Peyer's patch (tissue), 4 donors: ENCODE measurements at regions not wholly inside any gene's neighbourhood (a gene's known extent, or its start where the extent isn't known, plus 50 kb on each side); places are given as distances from the start of the nearest gene placed in this dataset.
A peak's percentile ranks its signal among the peaks of the same experiment; 100 is the strongest.

Experiments used
- DNase-seq, 3 donors: peaks; one replicate each; pipeline ENCODE4 v3.0.0-alpha.2; 2017 to 2019
- H3K27ac ChIP-seq, 4 donors: fragments of 200-600 bp; sonication (generic); one replicate each; pipeline ENCODE4 v1.5.1; 2016 to 2019
- H3K27me3 ChIP-seq, 2 donors: fragments of 200-600 bp; sonication (generic); one replicate each; pipeline ENCODE4 v1.5.1; 2019
- H3K36me3 ChIP-seq, 3 donors: fragments of 200-600 bp; sonication (generic); one replicate each; pipeline ENCODE4 v1.5.1; 2016 to 2019
- H3K4me1 ChIP-seq, 4 donors: fragments of 200-600 bp; sonication (generic); one replicate each; pipeline ENCODE4 v1.5.1; 2016 to 2019
- H3K4me3 ChIP-seq, 4 donors: fragments of 200-600 bp; sonication (generic); 1 replicate in 3 of 4; 2 replicates in 1 of 4; pipeline ENCODE4 v1.5.1; 2016 to 2019; ENCODE audit warnings: mild to moderate bottlenecking in 1 of 4
- H3K9me3 ChIP-seq, 4 donors: fragments of 200-600 bp; sonication (generic); one replicate each; pipeline ENCODE4 v1.5.1; 2016 to 2019; ENCODE audit warnings: mild to moderate bottlenecking in 1 of 4
- CTCF ChIP-seq, 6 experiments: fragments of 450-650 bp in 4 of 6; fragments of 200-600 bp in 2 of 6; sonication (generic) in 1 of 6; IDR thresholded peaks; one replicate each; pipeline ENCODE4 v1.5.1; 2017 to 2019; ENCODE audit warnings: antibody characterized with exemption in 6 of 6, mild to moderate bottlenecking in 3 of 6, moderate library complexity in 1 of 6
- POLR2A ChIP-seq, 2 donors: fragments of 450-650 bp; IDR thresholded peaks; one replicate each; pipeline ENCODE4 v1.5.1; 2017; ENCODE audit warnings: antibody characterized with exemption in 2 of 2, mild to moderate bottlenecking in 2 of 2, moderate library complexity in 2 of 2

- Histone ChIP-seq H3K36me3 (no peaks in the 10 kb centered on the region), H3K4me3 (no peak overlapping the region), H3K9me3 (no peaks in the 10 kb centered on the region), H3K4me1 (no peaks in the 10 kb centered on the region), H3K27ac (no peak overlapping the region), H3K27me3 (no peaks in the 10 kb centered on the region)
- TF ChIP-seq CTCF (IDR thresholded peaks at IDR 0.05), result no peak
- no peak for TF ChIP-seq POLR2A (IDR thresholded peaks at IDR 0.05)
- DNase-seq, result peak in 1 of 3 donors; percentile 18
Measured at GRCh38 chr1:29673669-29674626, 437.6 kb downstream of the PTPRU start.

GRCh38 chr1:29673228-29673500 lies 436.8 kb downstream of the PTPRU start:
- Histone ChIP-seq H3K27me3 (no peaks in the 10 kb centered on the region), H3K4me3 (no peak overlapping the region), H3K4me1 (no peaks in the 10 kb centered on the region), H3K36me3 (no peaks in the 10 kb centered on the region), H3K9me3 (no peaks in the 10 kb centered on the region), H3K27ac (no peak overlapping the region)
- DNase-seq, result peak in 1 of 3 donors; percentile 19
- TF ChIP-seq CTCF (IDR thresholded peaks at IDR 0.05) (no peak), POLR2A (IDR thresholded peaks at IDR 0.05) (no peak)

- TF ChIP-seq POLR2A (IDR thresholded peaks at IDR 0.05) (no peak), CTCF (IDR thresholded peaks at IDR 0.05) (no peak)
- Histone ChIP-seq H3K4me3 (no peak overlapping the region), H3K27me3 (no peaks in the 10 kb centered on the region), H3K27ac (no peak overlapping the region), H3K9me3 (no peaks in the 10 kb centered on the region), H3K4me1 (no peaks in the 10 kb centered on the region), H3K36me3 (no peaks in the 10 kb centered on the region)
- DNase-seq, result peak in 2 of 3 donors; percentile 13 to 24
Measured at GRCh38 chr1:29672416-29673227, 436.3 kb downstream of the PTPRU start.

GRCh38 chr1:29671446-29672356 lies 435.4 kb downstream of the PTPRU start:
- TF ChIP-seq CTCF (IDR thresholded peaks at IDR 0.05) (no peak), POLR2A (IDR thresholded peaks at IDR 0.05) (no peak)
- DNase-seq, result peak in 1 of 3 donors; percentile 26
- H3K4me1 ChIP-seq, result no peaks in the 10 kb centered on the region
- no peaks in the 10 kb centered on the region for H3K36me3 ChIP-seq
- H3K9me3 ChIP-seq, result no peaks in the 10 kb centered on the region
- no peak overlapping the region for H3K27ac ChIP-seq
- H3K4me3 ChIP-seq, result no peak overlapping the region
- H3K27me3 ChIP-seq, result no peaks in the 10 kb centered on the region

GRCh38 chr1:29670752-29671151 lies 434.4 kb downstream of the PTPRU start:
- Histone ChIP-seq H3K27ac (no peak overlapping the region), H3K4me3 (no peak overlapping the region), H3K27me3 (no peaks in the 10 kb centered on the region), H3K9me3 (no peaks in the 10 kb centered on the region), H3K36me3 (no peaks in the 10 kb centered on the region), H3K4me1 (no peaks in the 10 kb centered on the region)
- peak in 1 of 3 donors; percentile 17 for DNase-seq
- no peak for TF ChIP-seq CTCF (IDR thresholded peaks at IDR 0.05)
- TF ChIP-seq POLR2A (IDR thresholded peaks at IDR 0.05), result no peak
